ENCODE measurements at regions not wholly inside any gene's neighbourhood (a gene's known extent, or its start where the extent isn't known, plus 50 kb on each side); places are given as distances from the start of the nearest gene placed in this dataset.

- TF ChIP-seq USF1 (IDR thresholded peaks at IDR 0.05) (no peak), REST (IDR thresholded peaks at IDR 0.05; ENCODE audit: low read depth) (no peak), NFIC (IDR thresholded peaks at IDR 0.05) (no peak), MAX (IDR thresholded peaks at IDR 0.05) (no peak), EGR1 (IDR thresholded peaks at IDR 0.05) (no peak), FOXM1 (IDR thresholded peaks at IDR 0.05; ENCODE audit: borderline replicate concordance, low read depth) (no peak), CREB1 (IDR thresholded peaks at IDR 0.05; ENCODE audit: low read depth) (no peak), TCF12 (IDR thresholded peaks at IDR 0.05; ENCODE audit: low read depth) (no peak), YY1 (IDR thresholded peaks at IDR 0.05; ENCODE audit: low read depth) (no peak), EP300 (IDR thresholded peaks at IDR 0.05; ENCODE audit: borderline replicate concordance) (no peak), TAF1 (IDR thresholded peaks at IDR 0.05; ENCODE audit: low read depth) (no peak), ZBTB7A (IDR thresholded peaks at IDR 0.05; ENCODE audit: low read depth) (no peak), CEBPB (IDR thresholded peaks at IDR 0.05) (no peak), TEAD4 (IDR thresholded peaks at IDR 0.05) (no peak), RAD21 (IDR thresholded peaks at IDR 0.05; ENCODE audit: low read depth) (no peak)
Observed at GRCh38 chr5:94064025-94064424, 322.6 kb upstream of the POU5F2 start.

GRCh38 chr5:94057655-94058054, 316.3 kb upstream of the POU5F2 start:
- TF ChIP-seq CREB1 (IDR thresholded peaks at IDR 0.05; ENCODE audit: low read depth) (no peak), TAF1 (IDR thresholded peaks at IDR 0.05; ENCODE audit: low read depth) (no peak), TCF12 (IDR thresholded peaks at IDR 0.05; ENCODE audit: low read depth) (no peak), EGR1 (IDR thresholded peaks at IDR 0.05) (no peak), USF1 (IDR thresholded peaks at IDR 0.05) (no peak)

GRCh38 chr5:94057217-94057616, 315.8 kb upstream of the POU5F2 start:
- no peak for TF ChIP-seq RAD21 (IDR thresholded peaks at IDR 0.05; ENCODE audit: low read depth)
- no peak for TF ChIP-seq EGR1 (IDR thresholded peaks at IDR 0.05)
- no peak for TF ChIP-seq EP300 (IDR thresholded peaks at IDR 0.05; ENCODE audit: borderline replicate concordance)
- no peak for TF ChIP-seq USF1 (IDR thresholded peaks at IDR 0.05)
- no peak for TF ChIP-seq CEBPB (IDR thresholded peaks at IDR 0.05)
- no peak for TF ChIP-seq NFIC (IDR thresholded peaks at IDR 0.05)
- TF ChIP-seq TAF1 (IDR thresholded peaks at IDR 0.05; ENCODE audit: low read depth) = no peak

- TF ChIP-seq ZBTB7A (IDR thresholded peaks at IDR 0.05; ENCODE audit: low read depth) (no peak), EGR1 (IDR thresholded peaks at IDR 0.05) (no peak), TCF12 (IDR thresholded peaks at IDR 0.05; ENCODE audit: low read depth) (no peak), YY1 (IDR thresholded peaks at IDR 0.05; ENCODE audit: low read depth) (no peak), FOXM1 (IDR thresholded peaks at IDR 0.05; ENCODE audit: borderline replicate concordance, low read depth) (no peak), REST (IDR thresholded peaks at IDR 0.05; ENCODE audit: low read depth) (no peak), TAF1 (IDR thresholded peaks at IDR 0.05; ENCODE audit: low read depth) (no peak), TEAD4 (IDR thresholded peaks at IDR 0.05) (no peak), USF1 (IDR thresholded peaks at IDR 0.05) (no peak), MAX (IDR thresholded peaks at IDR 0.05) (no peak), EP300 (IDR thresholded peaks at IDR 0.05; ENCODE audit: borderline replicate concordance) (no peak), CREB1 (IDR thresholded peaks at IDR 0.05; ENCODE audit: low read depth) (no peak), NFIC (IDR thresholded peaks at IDR 0.05) (no peak), RAD21 (IDR thresholded peaks at IDR 0.05; ENCODE audit: low read depth) (no peak), CEBPB (IDR thresholded peaks at IDR 0.05) (no peak)
Observed at GRCh38 chr5:94045839-94046782, 304.7 kb upstream of the POU5F2 start.

- no peak for TF ChIP-seq TCF12 (IDR thresholded peaks at IDR 0.05; ENCODE audit: low read depth)
- no peak for TF ChIP-seq RAD21 (IDR thresholded peaks at IDR 0.05; ENCODE audit: low read depth)
- no peak for TF ChIP-seq EP300 (IDR thresholded peaks at IDR 0.05; ENCODE audit: borderline replicate concordance)
- no peak for TF ChIP-seq TAF1 (IDR thresholded peaks at IDR 0.05; ENCODE audit: low read depth)
- no peak for TF ChIP-seq FOXM1 (IDR thresholded peaks at IDR 0.05; ENCODE audit: borderline replicate concordance, low read depth)
- TF ChIP-seq YY1 (IDR thresholded peaks at IDR 0.05; ENCODE audit: low read depth) = no peak
- no peak for TF ChIP-seq ZBTB7A (IDR thresholded peaks at IDR 0.05; ENCODE audit: low read depth)
- TF ChIP-seq CREB1 (IDR thresholded peaks at IDR 0.05; ENCODE audit: low read depth) = no peak
- no peak for TF ChIP-seq TEAD4 (IDR thresholded peaks at IDR 0.05)
- TF ChIP-seq NFIC (IDR thresholded peaks at IDR 0.05) = no peak
- TF ChIP-seq MAX (IDR thresholded peaks at IDR 0.05) = no peak
- no peak for TF ChIP-seq EGR1 (IDR thresholded peaks at IDR 0.05)
- TF ChIP-seq USF1 (IDR thresholded peaks at IDR 0.05) = no peak
- no peak for TF ChIP-seq REST (IDR thresholded peaks at IDR 0.05; ENCODE audit: low read depth)
- no peak for TF ChIP-seq CEBPB (IDR thresholded peaks at IDR 0.05)
Observed at GRCh38 chr5:94043311-94043710, 301.9 kb upstream of the POU5F2 start.
